ENCODE measurements at regions not wholly inside any gene's neighbourhood (a gene's known extent, or its start where the extent isn't known, plus 50 kb on each side); places are given as distances from the start of the nearest gene placed in this dataset.

- Histone ChIP-seq H3K9me3 (no peaks in the 10 kb centered on the region), H3K4me1 (no peaks in the 10 kb centered on the region), H3K4me3 (ENCODE audit: low read depth, low read length) (no peak overlapping the region), H3K27me3 (no peaks in the 10 kb centered on the region), H3K36me3 (no peaks in the 10 kb centered on the region)
- DNase-seq, result no peak
- TF ChIP-seq CTCF (IDR thresholded peaks at IDR 0.05; ENCODE audit: low read depth, low read length), result no peak
These were observed 374.3 kb upstream of the MC4R start for GRCh38 chr18:60746919-60747318.

- Histone ChIP-seq H3K27me3 (no peaks in the 10 kb centered on the region), H3K4me1 (no peaks in the 10 kb centered on the region), H3K9me3 (no peaks in the 10 kb centered on the region), H3K36me3 (no peaks in the 10 kb centered on the region), H3K4me3 (ENCODE audit: low read depth, low read length) (no peak overlapping the region)
- TF ChIP-seq CTCF (IDR thresholded peaks at IDR 0.05; ENCODE audit: low read depth, low read length), result no peak
- DNase-seq, result no peak
These were observed 381.2 kb upstream of the MC4R start for GRCh38 chr18:60753753-60754152.

- Histone ChIP-seq H3K4me3 (ENCODE audit: low read depth, low read length) (no peak overlapping the region), H3K27me3 (no peaks in the 10 kb centered on the region), H3K9me3 (no peaks in the 10 kb centered on the region), H3K36me3 (no peaks in the 10 kb centered on the region), H3K4me1 (no peaks in the 10 kb centered on the region)
- no peak for DNase-seq
- no peak for TF ChIP-seq CTCF (IDR thresholded peaks at IDR 0.05; ENCODE audit: low read depth, low read length)
These were observed 381.9 kb upstream of the MC4R start for GRCh38 chr18:60754413-60755009.

GRCh38 chr18:60755134-60755533 lies 382.6 kb upstream of the MC4R start:
- Histone ChIP-seq H3K4me1 (no peaks in the 10 kb centered on the region), H3K4me3 (ENCODE audit: low read depth, low read length) (no peak overlapping the region), H3K9me3 (no peaks in the 10 kb centered on the region), H3K36me3 (no peaks in the 10 kb centered on the region), H3K27me3 (no peaks in the 10 kb centered on the region)
- no peak for TF ChIP-seq CTCF (IDR thresholded peaks at IDR 0.05; ENCODE audit: low read depth, low read length)
- DNase-seq, result no peak

- TF ChIP-seq CTCF (IDR thresholded peaks at IDR 0.05; ENCODE audit: low read depth, low read length), result no peak
- H3K36me3 ChIP-seq, result no peaks in the 10 kb centered on the region
- no peaks in the 10 kb centered on the region for H3K4me1 ChIP-seq
- no peaks in the 10 kb centered on the region for H3K9me3 ChIP-seq
- H3K27me3 ChIP-seq, result no peaks in the 10 kb centered on the region
- H3K4me3 ChIP-seq (ENCODE audit: low read depth, low read length), result no peak overlapping the region
- no peak for DNase-seq
These were observed 403.4 kb upstream of the MC4R start for GRCh38 chr18:60775978-60776377.

- Histone ChIP-seq H3K9me3 (no peaks in the 10 kb centered on the region), H3K4me1 (no peaks in the 10 kb centered on the region), H3K36me3 (no peaks in the 10 kb centered on the region), H3K27me3 (no peaks in the 10 kb centered on the region), H3K4me3 (ENCODE audit: low read depth, low read length) (no peak overlapping the region)
- TF ChIP-seq CTCF (IDR thresholded peaks at IDR 0.05; ENCODE audit: low read depth, low read length), result no peak
- no peak for DNase-seq
These were observed 411.6 kb upstream of the MC4R start for GRCh38 chr18:60784161-60784560.
